Spleen (tissue), 11 donors: ENCODE measurements at regions not wholly inside any gene's neighbourhood (a gene's known extent, or its start where the extent isn't known, plus 50 kb on each side); places are given as distances from the start of the nearest gene placed in this dataset.

Source experiments
- DNase-seq: peaks from one replicate; pipeline ENCODE4 v3.0.0-alpha.2; 2020
- H3K27ac ChIP-seq, 8 donors: fragments of 200-600 bp; sonication (generic) in 7 of 8; 1 replicate in 4 of 8; 2 replicates in 4 of 8; pipeline versions ENCODE4 v1.5.0 to v1.8.0; 2016 to 2021; ENCODE audit warnings: inconsistent platforms in 4 of 8, mild to moderate bottlenecking in 4 of 8, moderate library complexity in 1 of 8
- H3K27me3 ChIP-seq, 7 donors: fragments of 200-600 bp; sonication (generic) in 6 of 7; replicated peaks in 1 of 7; 1 replicate in 4 of 7; 2 replicates in 3 of 7; pipeline versions ENCODE4 v1.5.0 to v1.8.0; 2016 to 2021; ENCODE audit warnings: inconsistent platforms in 3 of 7, mild to moderate bottlenecking in 1 of 7
- H3K36me3 ChIP-seq, 6 donors: fragments of 200-600 bp; sonication (generic) in 5 of 6; 1 replicate in 4 of 6; 2 replicates in 2 of 6; pipeline versions ENCODE4 v1.5.0 to v1.8.0; 2016 to 2021; ENCODE audit warnings: inconsistent platforms in 2 of 6
- H3K4me1 ChIP-seq, 6 donors: fragments of 200-600 bp; sonication (generic) in 5 of 6; 1 replicate in 3 of 6; 2 replicates in 3 of 6; pipeline versions ENCODE4 v1.5.0 to v1.8.0; 2016 to 2021; ENCODE audit warnings: inconsistent platforms in 3 of 6
- H3K4me3 ChIP-seq, 8 donors: fragments of 200-600 bp; sonication (generic) in 7 of 8; 1 replicate in 4 of 8; 2 replicates in 4 of 8; pipeline versions ENCODE4 v1.5.0 to v1.8.0; 2016 to 2021; ENCODE audit warnings: inconsistent platforms in 4 of 8, mild to moderate bottlenecking in 4 of 8, moderate library complexity in 2 of 8
- H3K9me3 ChIP-seq, 8 donors: fragments of 200-600 bp; sonication (generic) in 7 of 8; 1 replicate in 4 of 8; 2 replicates in 4 of 8; pipeline versions ENCODE4 v1.5.0 to v1.8.0; 2016 to 2021; ENCODE audit warnings: inconsistent platforms in 4 of 8
- POLR2A ChIP-seq, 3 donors: fragments of 450-650 bp; IDR thresholded peaks; one replicate each; pipeline ENCODE4 v1.5.1; 2017; ENCODE audit warnings: antibody characterized with exemption in 3 of 3, mild to moderate bottlenecking in 1 of 3
- POLR2AphosphoS5 ChIP-seq, 3 donors: sonication (generic); formaldehyde crosslinking; IDR thresholded peaks; one replicate each; pipeline ENCODE4 v1.5.1; 2017; ENCODE audit warnings: antibody characterized with exemption in 3 of 3
- WGBS, 5 donors: extraction: QIAGEN DNeasy Blood & Tissue Kit in 3 of 5; methylation state at CpG; one replicate each; pipeline versions ENCODE4 v1.1.5 to v1.1.7; 2013 to 2018; 5-methylcytosine and 5-hydroxymethylcytosine counted together
- intact Hi-C: fragments of 100-400 bp; cut with DNase I; formaldehyde crosslinking; loops from one replicate; pipeline ENCODE4 v1.15.0; 2023; ENCODE audit warnings: low total_unique reads
- TF ChIP-seq, protein P1 (sequence below), 11 experiments: fragments of 200-600 bp in 7 of 11; fragments of 450-650 bp in 4 of 11; sonication (generic) in 4 of 11; IDR thresholded peaks in 8 of 11; conservative IDR thresholded peaks in 3 of 11; 1 replicate in 7 of 11; 2 replicates in 4 of 11; pipeline versions ENCODE4 v1.4.0 to v1.8.0; 2016 to 2021; ENCODE audit warnings: antibody characterized with exemption in 11 of 11, inconsistent platforms in 4 of 11, mild to moderate bottlenecking in 1 of 11
- donor health status: healthy with polysubstance abuse.
- donor health status: DM: no; HTN: no; CAD: no; lungs with moderate emphysema.
- donor health status: DM: no; HTN: no; CAD: no.
- donor health status: Bipolar disorder and iron deficiency.
- donor health status: healthy.
- donor health status: DM: no; HTN: no; CAD: no.
- donor health status: DM: yes; HTN: yes; CAD: no.

DNA sequence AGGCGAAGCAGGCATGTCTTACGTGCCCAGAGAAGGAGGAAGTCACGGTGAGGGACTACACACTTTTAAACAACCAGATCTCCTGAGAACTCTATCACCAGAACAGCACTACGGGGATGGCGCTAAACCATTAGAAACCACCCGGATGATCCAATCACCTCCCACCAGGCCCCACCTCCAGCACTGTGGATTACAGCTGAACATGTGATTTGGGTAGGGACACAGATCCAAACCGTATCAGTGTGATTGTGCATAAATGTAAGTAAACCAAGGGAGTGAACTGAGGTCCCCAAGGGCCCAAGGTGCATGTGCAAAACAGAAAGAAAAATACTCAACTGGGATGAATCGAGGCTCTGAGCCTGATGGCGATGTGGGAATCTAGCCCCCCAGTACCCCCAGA lies 134.2 kb downstream of the DICER1 start:
- Histone ChIP-seq H3K36me3 (no peaks in the 10 kb centered on the region), H3K27me3 (peaks cover 0 to 14% (median 0%) of the 10 kb centered on the region in 7 donors), H3K27ac (no peak overlapping the region), H3K4me3 (no peak overlapping the region), H3K9me3 (peaks cover 0 to 16% (median 12%) of the 10 kb centered on the region in 8 donors), H3K4me1 (no peaks in the 10 kb centered on the region)
- intact Hi-C loops = no loop called here
- TF ChIP-seq POLR2A (IDR thresholded peaks at IDR 0.05) = no peak
- TF ChIP-seq, protein P1, sequence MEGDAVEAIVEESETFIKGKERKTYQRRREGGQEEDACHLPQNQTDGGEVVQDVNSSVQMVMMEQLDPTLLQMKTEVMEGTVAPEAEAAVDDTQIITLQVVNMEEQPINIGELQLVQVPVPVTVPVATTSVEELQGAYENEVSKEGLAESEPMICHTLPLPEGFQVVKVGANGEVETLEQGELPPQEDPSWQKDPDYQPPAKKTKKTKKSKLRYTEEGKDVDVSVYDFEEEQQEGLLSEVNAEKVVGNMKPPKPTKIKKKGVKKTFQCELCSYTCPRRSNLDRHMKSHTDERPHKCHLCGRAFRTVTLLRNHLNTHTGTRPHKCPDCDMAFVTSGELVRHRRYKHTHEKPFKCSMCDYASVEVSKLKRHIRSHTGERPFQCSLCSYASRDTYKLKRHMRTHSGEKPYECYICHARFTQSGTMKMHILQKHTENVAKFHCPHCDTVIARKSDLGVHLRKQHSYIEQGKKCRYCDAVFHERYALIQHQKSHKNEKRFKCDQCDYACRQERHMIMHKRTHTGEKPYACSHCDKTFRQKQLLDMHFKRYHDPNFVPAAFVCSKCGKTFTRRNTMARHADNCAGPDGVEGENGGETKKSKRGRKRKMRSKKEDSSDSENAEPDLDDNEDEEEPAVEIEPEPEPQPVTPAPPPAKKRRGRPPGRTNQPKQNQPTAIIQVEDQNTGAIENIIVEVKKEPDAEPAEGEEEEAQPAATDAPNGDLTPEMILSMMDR (IDR thresholded peaks at IDR 0.05 in 8 of 11, conservative IDR thresholded peaks at IDR 0.05 in 3 of 11) = no peak
- WGBS, 5 donors = 82 to 88% (median 86%) methylated on average over 9 of the region's 9 CpGs
- no peak for DNase-seq

DNA sequence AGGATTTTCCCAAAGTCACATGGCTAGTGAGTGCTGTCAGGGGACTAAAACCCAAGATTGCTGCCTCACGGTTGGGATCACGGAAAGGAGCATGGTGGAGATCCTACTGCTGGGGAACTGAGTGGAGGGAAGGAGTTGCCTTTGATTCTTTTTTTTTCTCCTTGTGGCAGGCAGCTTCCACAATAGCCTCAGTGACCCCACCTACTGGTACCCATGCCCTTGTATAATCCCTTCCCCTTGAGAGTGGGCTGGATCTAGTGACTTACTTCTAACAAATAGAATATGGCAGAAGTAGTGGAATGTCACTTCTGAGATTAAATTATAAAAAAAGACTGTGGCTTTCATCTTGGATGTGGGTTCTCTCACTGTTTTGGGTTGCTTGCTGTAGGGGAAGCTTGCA lies 135.7 kb downstream of the DICER1 start:
- TF ChIP-seq, protein P1 (IDR thresholded peaks at IDR 0.05 in 8 of 11, conservative IDR thresholded peaks at IDR 0.05 in 3 of 11) = no peak
- TF ChIP-seq POLR2A (IDR thresholded peaks at IDR 0.05) (no peak), POLR2AphosphoS5 (IDR thresholded peaks at IDR 0.05) (no peak)
- WGBS, 5 donors = 85 to 93% (median 88%) methylated on average over 2 of the region's 2 CpGs
- no peak overlapping the region for H3K27ac ChIP-seq
- DNase-seq = no peak
- no peaks in the 10 kb centered on the region for H3K4me1 ChIP-seq
- H3K36me3 ChIP-seq = no peaks in the 10 kb centered on the region
- no peak overlapping the region for H3K4me3 ChIP-seq
- peaks cover 0 to 14% (median 0%) of the 10 kb centered on the region in 7 donors for H3K27me3 ChIP-seq
- intact Hi-C loops = no loop called here
- peaks cover 0 to 16% (median 12%) of the 10 kb centered on the region in 8 donors for H3K9me3 ChIP-seq

DNA sequence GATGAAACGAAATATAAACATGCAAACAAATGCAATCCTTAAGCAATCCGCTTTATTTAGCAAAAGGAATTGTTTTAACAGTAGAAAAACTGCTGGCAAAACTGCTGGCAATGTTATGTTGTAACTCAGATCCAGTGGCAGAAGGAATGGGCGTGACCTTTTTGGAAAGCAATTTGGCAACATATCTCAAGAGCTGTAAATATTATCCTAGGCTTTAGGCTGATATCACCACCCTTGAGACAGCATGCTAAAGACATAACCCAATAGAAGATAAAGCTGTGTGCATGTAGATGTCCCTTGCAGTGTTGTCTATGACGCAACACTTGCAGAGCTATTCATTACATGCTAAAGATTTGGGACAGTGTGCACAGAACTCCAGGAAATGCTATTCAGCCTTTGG lies 138.5 kb downstream of the DICER1 start:
- H3K27me3 ChIP-seq = no peaks in the 10 kb centered on the region
- H3K9me3 ChIP-seq = peaks cover 0 to 22% (median 12%) of the 10 kb centered on the region in 8 donors
- H3K4me1 ChIP-seq = no peaks in the 10 kb centered on the region
- intact Hi-C loops = no loop called here
- WGBS, 5 donors = 62 to 88% (median 78%) methylated on average over 4 of the region's 4 CpGs
- TF ChIP-seq, protein P1 (IDR thresholded peaks at IDR 0.05 in 8 of 11, conservative IDR thresholded peaks at IDR 0.05 in 3 of 11) = no peak
- TF ChIP-seq POLR2A (IDR thresholded peaks at IDR 0.05) (no peak), POLR2AphosphoS5 (IDR thresholded peaks at IDR 0.05) (no peak)
- H3K36me3 ChIP-seq = no peaks in the 10 kb centered on the region
- no peak for DNase-seq
- H3K27ac ChIP-seq = no peak overlapping the region
- no peak overlapping the region for H3K4me3 ChIP-seq

DNA sequence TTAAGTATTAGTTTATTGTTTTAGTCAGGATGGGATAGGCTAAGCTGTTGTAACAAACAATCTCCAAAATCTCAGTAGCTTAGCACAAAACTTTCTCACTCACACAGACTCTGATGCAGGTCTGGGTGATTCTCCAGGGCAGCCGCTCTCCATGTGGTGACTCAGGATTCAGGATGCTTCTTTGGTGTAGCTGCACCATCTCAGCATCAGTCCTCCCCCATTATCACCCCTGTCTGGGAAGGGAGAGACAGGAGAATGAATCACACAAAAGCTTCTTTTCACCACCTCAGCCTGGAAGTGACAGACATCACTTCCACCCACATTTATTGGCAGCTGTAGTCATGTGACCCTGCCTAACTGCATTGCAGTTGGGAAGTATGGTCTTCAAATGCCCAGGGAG lies 142.3 kb downstream of the DICER1 start:
- DNase-seq = no peak
- intact Hi-C loops = no loop called here
- H3K27ac ChIP-seq = no peak overlapping the region
- H3K27me3 ChIP-seq = peaks cover 0 to 14% (median 0%) of the 10 kb centered on the region in 7 donors
- H3K4me1 ChIP-seq = no peaks in the 10 kb centered on the region
- no peak overlapping the region for H3K4me3 ChIP-seq
- H3K36me3 ChIP-seq = no peaks in the 10 kb centered on the region
- H3K9me3 ChIP-seq = peaks cover 0 to 6% (median 0%) of the 10 kb centered on the region in 8 donors
- WGBS, 5 donors = 29 to 100% (median 96%) methylated on average over 1 of the region's 1 CpG
- TF ChIP-seq POLR2A (IDR thresholded peaks at IDR 0.05) (no peak), POLR2AphosphoS5 (IDR thresholded peaks at IDR 0.05) (no peak)
- TF ChIP-seq, protein P1 (IDR thresholded peaks at IDR 0.05 in 8 of 11, conservative IDR thresholded peaks at IDR 0.05 in 3 of 11) = no peak
